ENCODE measurements at regions not wholly inside any gene's neighbourhood (a gene's known extent, or its start where the extent isn't known, plus 50 kb on each side); places are given as distances from the start of the nearest gene placed in this dataset.

GRCh38 chr3:176650478-176650877 lies 546.8 kb downstream of the TBL1XR1 start:
- no peak for TF ChIP-seq EZH2 (IDR thresholded peaks at IDR 0.05; ENCODE audit: low read length)
- TF ChIP-seq, protein P1, sequence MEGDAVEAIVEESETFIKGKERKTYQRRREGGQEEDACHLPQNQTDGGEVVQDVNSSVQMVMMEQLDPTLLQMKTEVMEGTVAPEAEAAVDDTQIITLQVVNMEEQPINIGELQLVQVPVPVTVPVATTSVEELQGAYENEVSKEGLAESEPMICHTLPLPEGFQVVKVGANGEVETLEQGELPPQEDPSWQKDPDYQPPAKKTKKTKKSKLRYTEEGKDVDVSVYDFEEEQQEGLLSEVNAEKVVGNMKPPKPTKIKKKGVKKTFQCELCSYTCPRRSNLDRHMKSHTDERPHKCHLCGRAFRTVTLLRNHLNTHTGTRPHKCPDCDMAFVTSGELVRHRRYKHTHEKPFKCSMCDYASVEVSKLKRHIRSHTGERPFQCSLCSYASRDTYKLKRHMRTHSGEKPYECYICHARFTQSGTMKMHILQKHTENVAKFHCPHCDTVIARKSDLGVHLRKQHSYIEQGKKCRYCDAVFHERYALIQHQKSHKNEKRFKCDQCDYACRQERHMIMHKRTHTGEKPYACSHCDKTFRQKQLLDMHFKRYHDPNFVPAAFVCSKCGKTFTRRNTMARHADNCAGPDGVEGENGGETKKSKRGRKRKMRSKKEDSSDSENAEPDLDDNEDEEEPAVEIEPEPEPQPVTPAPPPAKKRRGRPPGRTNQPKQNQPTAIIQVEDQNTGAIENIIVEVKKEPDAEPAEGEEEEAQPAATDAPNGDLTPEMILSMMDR (optimal IDR thresholded peaks at IDR 0.05 in 1 of 3, IDR thresholded peaks at IDR 0.05 in 1 of 3, conservative IDR thresholded peaks at IDR 0.05 in 1 of 3; ENCODE audit: extremely low read depth in 1 of 3, insufficient read depth in 2 of 3, low read length in 3 of 3): peak in 1 of 3 experiments; percentile 7
- H3K9me1 ChIP-seq (ENCODE audit: control insufficient read depth, extremely low read depth, insufficient read depth, low read length): no peaks in the 10 kb centered on the region
- no peaks in the 10 kb centered on the region for H3K9me3 ChIP-seq (ENCODE audit: control insufficient read depth, low read depth, low read length)
- dilution Hi-C loops (cut with MboI; ENCODE audit: extremely low pct_ligation_motif_present, low sequenced_read_pairs): no loop called here
- no peaks in the 10 kb centered on the region for H3K4me1 ChIP-seq (ENCODE audit: control insufficient read depth, extremely low read depth, insufficient read depth, low read length)
- no peaks in the 10 kb centered on the region for H3K27me3 ChIP-seq (ENCODE audit: control insufficient read depth, extremely low read depth, insufficient read depth, low read length)
- no peaks in the 10 kb centered on the region for H4K20me1 ChIP-seq (ENCODE audit: control insufficient read depth, extremely low read depth, insufficient read depth, low read length)
- no peak overlapping the region for H3K4me2 ChIP-seq (ENCODE audit: control insufficient read depth, extremely low read depth, insufficient read depth, low read depth, low read length)
- no peak overlapping the region for H3K9ac ChIP-seq (ENCODE audit: control insufficient read depth, extremely low read depth, insufficient read depth, low read length)
- H2AFZ ChIP-seq (ENCODE audit: control insufficient read depth, low read length): no peak overlapping the region
- no peak for FAIRE-seq
- H3K79me2 ChIP-seq (ENCODE audit: control insufficient read depth, insufficient read depth, low read length): no peaks in the 10 kb centered on the region
- DNase-seq (ENCODE audit: low read depth, low spot score): no peak
- no peak overlapping the region for H3K27ac ChIP-seq (ENCODE audit: control insufficient read depth, insufficient read depth, low read length)
- no peaks in the 10 kb centered on the region for H3K36me3 ChIP-seq (ENCODE audit: control insufficient read depth in 2 of 2, extremely low read depth in 1 of 2, insufficient read depth in 2 of 2, low read length in 2 of 2)
- H3K4me3 ChIP-seq (ENCODE audit: control insufficient read depth in 2 of 3, extremely low read depth in 1 of 3, insufficient read depth in 2 of 3, low read depth in 1 of 3, low read length in 3 of 3): no peak overlapping the region

DNA sequence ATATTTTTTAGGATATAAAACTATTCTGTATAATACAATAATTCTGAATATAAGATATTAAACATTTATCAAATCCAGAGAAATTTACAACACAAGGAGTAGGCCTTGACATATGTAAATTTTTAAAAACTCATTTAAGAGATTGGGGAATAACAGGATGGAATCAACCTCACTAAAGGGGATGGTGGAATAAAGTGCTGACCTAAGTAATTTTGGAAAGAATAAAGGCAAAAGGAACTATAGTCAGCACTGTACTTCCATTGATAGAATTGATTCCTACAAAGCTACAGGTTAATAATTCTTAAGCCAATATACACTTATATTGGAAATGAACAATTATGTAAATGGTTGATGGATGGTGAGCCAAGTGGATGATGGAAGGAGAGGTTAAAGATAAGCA lies 549.3 kb downstream of the TBL1XR1 start:
- no peaks in the 10 kb centered on the region for H3K27me3 ChIP-seq (ENCODE audit: control insufficient read depth, extremely low read depth, insufficient read depth, low read length)
- dilution Hi-C loops (cut with MboI; ENCODE audit: extremely low pct_ligation_motif_present, low sequenced_read_pairs): no loop called here

More for the DNA sequence above, 549.3 kb downstream of the TBL1XR1 start:
- Histone ChIP-seq H3K79me2 (ENCODE audit: control insufficient read depth, insufficient read depth, low read length) (no peaks in the 10 kb centered on the region), H3K27ac (ENCODE audit: control insufficient read depth, insufficient read depth, low read length) (no peak overlapping the region), H3K36me3 (ENCODE audit: control insufficient read depth in 2 of 2, extremely low read depth in 1 of 2, insufficient read depth in 2 of 2, low read length in 2 of 2) (no peaks in the 10 kb centered on the region), H4K20me1 (ENCODE audit: control insufficient read depth, extremely low read depth, insufficient read depth, low read length) (no peaks in the 10 kb centered on the region), H3K4me3 (ENCODE audit: control insufficient read depth in 2 of 3, extremely low read depth in 1 of 3, insufficient read depth in 2 of 3, low read depth in 1 of 3, low read length in 3 of 3) (no peak overlapping the region), H3K9me1 (ENCODE audit: control insufficient read depth, extremely low read depth, insufficient read depth, low read length) (no peaks in the 10 kb centered on the region), H3K9me3 (ENCODE audit: control insufficient read depth, low read depth, low read length) (no peaks in the 10 kb centered on the region), H3K4me1 (ENCODE audit: control insufficient read depth, extremely low read depth, insufficient read depth, low read length) (no peaks in the 10 kb centered on the region), H3K9ac (ENCODE audit: control insufficient read depth, extremely low read depth, insufficient read depth, low read length) (no peak overlapping the region), H3K4me2 (ENCODE audit: control insufficient read depth, extremely low read depth, insufficient read depth, low read depth, low read length) (no peak overlapping the region), H2AFZ (ENCODE audit: control insufficient read depth, low read length) (no peak overlapping the region)
- no peak for TF ChIP-seq EZH2 (IDR thresholded peaks at IDR 0.05; ENCODE audit: low read length)
- TF ChIP-seq, protein P1 (optimal IDR thresholded peaks at IDR 0.05 in 1 of 3, IDR thresholded peaks at IDR 0.05 in 1 of 3, conservative IDR thresholded peaks at IDR 0.05 in 1 of 3; ENCODE audit: extremely low read depth in 1 of 3, insufficient read depth in 2 of 3, low read length in 3 of 3): no peak
- DNase-seq (ENCODE audit: low read depth, low spot score) (no peak), FAIRE-seq (no peak)
